ENCODE measurements at regions not wholly inside any gene's neighbourhood (a gene's known extent, or its start where the extent isn't known, plus 50 kb on each side); places are given as distances from the start of the nearest gene placed in this dataset.

DNA sequence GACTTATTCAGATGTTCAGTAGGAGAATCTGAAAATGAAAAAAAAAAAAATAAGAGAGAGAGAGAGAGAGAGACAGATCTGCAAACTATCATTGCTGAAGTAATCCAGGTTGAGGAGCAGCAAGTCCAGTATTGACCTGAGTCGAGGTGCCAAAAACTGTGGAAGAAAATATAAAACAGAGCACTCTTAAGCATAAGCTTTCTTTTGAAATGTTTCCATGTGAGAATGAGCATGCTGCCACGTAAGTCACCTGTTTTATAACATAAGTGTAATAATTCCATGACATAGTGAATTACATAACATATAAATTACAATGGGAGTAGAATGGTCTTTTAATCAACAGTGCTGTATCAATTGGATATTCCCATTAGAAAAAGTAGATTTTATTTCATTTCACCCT is 218.2 kb downstream of the BCHE start:
- TF ChIP-seq CTCF (IDR thresholded peaks at IDR 0.05; ENCODE audit: extremely low read depth, low read depth, low read length), result no peak
- DNase-seq (ENCODE audit: insufficient read length, low spot score, missing footprints), result no peak
- Histone ChIP-seq H3K27ac (ENCODE audit: low read depth, low read length) (no peak overlapping the region), H3K4me2 (ENCODE audit: insufficient read depth, low read length) (no peak overlapping the region), H3K79me2 (ENCODE audit: insufficient read depth, low read length) (no peaks in the 10 kb centered on the region), H3K9me3 (ENCODE audit: low read depth, low read length) (no peaks in the 10 kb centered on the region), H3K27me3 (ENCODE audit: insufficient read depth, low read length) (no peaks in the 10 kb centered on the region), H3K4me1 (ENCODE audit: insufficient read depth, low read length) (no peaks in the 10 kb centered on the region), H3K36me3 (ENCODE audit: insufficient read depth, low read length) (no peaks in the 10 kb centered on the region), H2AFZ (ENCODE audit: low read length) (no peak overlapping the region), H4K20me1 (ENCODE audit: insufficient read depth, low read length) (no peaks in the 10 kb centered on the region), H3K4me3 (ENCODE audit: insufficient read depth, low read length) (no peak overlapping the region)

DNA sequence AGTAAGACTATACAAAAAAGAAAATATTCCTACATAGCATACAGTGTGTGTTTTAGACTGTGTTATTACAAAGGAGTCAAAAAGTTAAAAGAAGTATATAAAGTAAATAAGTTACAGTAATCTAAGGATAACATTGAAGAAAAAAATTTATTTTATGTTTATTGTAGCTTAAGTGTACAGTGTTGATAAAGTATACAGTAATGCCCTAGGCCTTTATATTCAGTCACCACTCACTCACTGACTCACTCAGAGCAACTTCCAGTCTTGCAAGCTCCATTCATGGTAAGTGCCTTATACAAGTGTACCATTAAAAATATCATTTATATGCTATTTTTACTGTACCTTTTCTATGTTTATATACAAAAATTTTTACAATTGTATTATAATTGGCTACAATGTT is 220.1 kb downstream of the BCHE start:
- no peak for TF ChIP-seq CTCF (IDR thresholded peaks at IDR 0.05; ENCODE audit: extremely low read depth, low read depth, low read length)
- no peak for DNase-seq (ENCODE audit: insufficient read length, low spot score, missing footprints)
- Histone ChIP-seq H3K4me2 (ENCODE audit: insufficient read depth, low read length) (no peak overlapping the region), H3K4me1 (ENCODE audit: insufficient read depth, low read length) (no peaks in the 10 kb centered on the region), H3K27me3 (ENCODE audit: insufficient read depth, low read length) (no peaks in the 10 kb centered on the region), H3K9me3 (ENCODE audit: low read depth, low read length) (no peaks in the 10 kb centered on the region), H3K4me3 (ENCODE audit: insufficient read depth, low read length) (no peak overlapping the region), H2AFZ (ENCODE audit: low read length) (no peak overlapping the region), H3K79me2 (ENCODE audit: insufficient read depth, low read length) (no peaks in the 10 kb centered on the region), H3K27ac (ENCODE audit: low read depth, low read length) (no peak overlapping the region), H4K20me1 (ENCODE audit: insufficient read depth, low read length) (no peaks in the 10 kb centered on the region), H3K36me3 (ENCODE audit: insufficient read depth, low read length) (no peaks in the 10 kb centered on the region)

DNA sequence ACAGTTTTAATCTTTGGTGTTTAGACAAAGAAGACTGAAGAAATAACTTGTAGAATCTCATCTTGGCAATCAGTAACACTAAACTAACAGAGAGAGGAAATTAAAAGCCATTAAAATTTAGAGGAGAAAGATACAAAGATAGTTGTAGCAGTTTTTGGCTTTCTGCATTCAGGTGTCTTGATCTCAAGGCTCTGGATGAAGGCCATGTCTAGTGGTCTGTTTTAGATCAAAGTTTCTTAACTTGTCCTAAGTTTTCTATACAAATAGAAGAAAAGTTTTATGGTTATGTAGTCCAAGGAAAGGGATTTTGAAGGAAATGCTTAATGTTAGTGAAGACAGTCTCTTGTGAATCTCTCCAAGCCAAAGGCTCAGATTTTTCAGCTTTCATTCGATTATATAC is 222.9 kb downstream of the BCHE start:
- no peak overlapping the region for H2AFZ ChIP-seq (ENCODE audit: low read length)
- no peaks in the 10 kb centered on the region for H3K36me3 ChIP-seq (ENCODE audit: insufficient read depth, low read length)
- H3K79me2 ChIP-seq (ENCODE audit: insufficient read depth, low read length), result no peaks in the 10 kb centered on the region
- no peak overlapping the region for H3K4me3 ChIP-seq (ENCODE audit: insufficient read depth, low read length)
- no peak overlapping the region for H3K27ac ChIP-seq (ENCODE audit: low read depth, low read length)
- no peak overlapping the region for H3K4me2 ChIP-seq (ENCODE audit: insufficient read depth, low read length)
- H3K9me3 ChIP-seq (ENCODE audit: low read depth, low read length), result no peaks in the 10 kb centered on the region
- no peak for DNase-seq (ENCODE audit: insufficient read length, low spot score, missing footprints)
- no peaks in the 10 kb centered on the region for H4K20me1 ChIP-seq (ENCODE audit: insufficient read depth, low read length)
- H3K4me1 ChIP-seq (ENCODE audit: insufficient read depth, low read length), result no peaks in the 10 kb centered on the region
- TF ChIP-seq CTCF (IDR thresholded peaks at IDR 0.05; ENCODE audit: extremely low read depth, low read depth, low read length), result no peak
- no peaks in the 10 kb centered on the region for H3K27me3 ChIP-seq (ENCODE audit: insufficient read depth, low read length)

- H3K9me3 ChIP-seq (ENCODE audit: low read depth, low read length), result no peaks in the 10 kb centered on the region
- H3K27ac ChIP-seq (ENCODE audit: low read depth, low read length), result no peak overlapping the region
- H3K36me3 ChIP-seq (ENCODE audit: insufficient read depth, low read length), result no peaks in the 10 kb centered on the region
- TF ChIP-seq CTCF (IDR thresholded peaks at IDR 0.05; ENCODE audit: extremely low read depth, low read depth, low read length), result no peak
- no peaks in the 10 kb centered on the region for H3K79me2 ChIP-seq (ENCODE audit: insufficient read depth, low read length)
- no peak for DNase-seq (ENCODE audit: insufficient read length, low spot score, missing footprints)
- no peak overlapping the region for H2AFZ ChIP-seq (ENCODE audit: low read length)
- H3K4me2 ChIP-seq (ENCODE audit: insufficient read depth, low read length), result no peak overlapping the region
- H4K20me1 ChIP-seq (ENCODE audit: insufficient read depth, low read length), result no peaks in the 10 kb centered on the region
- no peaks in the 10 kb centered on the region for H3K27me3 ChIP-seq (ENCODE audit: insufficient read depth, low read length)
- no peak overlapping the region for H3K4me3 ChIP-seq (ENCODE audit: insufficient read depth, low read length)
- no peaks in the 10 kb centered on the region for H3K4me1 ChIP-seq (ENCODE audit: insufficient read depth, low read length)
Measured at GRCh38 chr3:165613014-165613413, 224.2 kb downstream of the BCHE start.
